HT-29 (cell line): ENCODE measurements at regions not wholly inside any gene's neighbourhood (a gene's known extent, or its start where the extent isn't known, plus 50 kb on each side); places are given as distances from the start of the nearest gene placed in this dataset.

ENCODE experiments used
- DNase-seq: peaks from one replicate; pipeline ENCODE4 v3.0.0-alpha.2; 2015; ENCODE audit warnings: low spot score

DNA sequence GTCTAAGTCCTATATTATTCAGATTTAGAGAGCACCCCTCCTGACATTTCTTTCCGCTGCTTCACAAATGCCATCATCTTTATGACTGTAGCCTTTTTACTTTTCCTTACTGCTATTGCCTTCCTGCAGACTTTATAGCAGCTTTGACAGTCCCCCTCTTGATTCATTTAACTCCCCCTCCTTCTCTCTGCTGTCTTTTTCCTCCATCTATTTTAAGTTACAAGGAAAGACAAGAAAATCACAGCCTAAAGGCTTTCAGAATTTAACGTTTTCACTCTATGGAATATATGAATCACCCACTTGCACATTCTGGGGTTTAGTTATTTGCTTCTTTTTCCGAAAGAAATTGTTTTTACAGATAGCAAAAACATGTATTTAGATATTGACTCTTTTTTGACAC, 183.4 kb upstream of the SETBP1 start:
- no peak for DNase-seq

DNA sequence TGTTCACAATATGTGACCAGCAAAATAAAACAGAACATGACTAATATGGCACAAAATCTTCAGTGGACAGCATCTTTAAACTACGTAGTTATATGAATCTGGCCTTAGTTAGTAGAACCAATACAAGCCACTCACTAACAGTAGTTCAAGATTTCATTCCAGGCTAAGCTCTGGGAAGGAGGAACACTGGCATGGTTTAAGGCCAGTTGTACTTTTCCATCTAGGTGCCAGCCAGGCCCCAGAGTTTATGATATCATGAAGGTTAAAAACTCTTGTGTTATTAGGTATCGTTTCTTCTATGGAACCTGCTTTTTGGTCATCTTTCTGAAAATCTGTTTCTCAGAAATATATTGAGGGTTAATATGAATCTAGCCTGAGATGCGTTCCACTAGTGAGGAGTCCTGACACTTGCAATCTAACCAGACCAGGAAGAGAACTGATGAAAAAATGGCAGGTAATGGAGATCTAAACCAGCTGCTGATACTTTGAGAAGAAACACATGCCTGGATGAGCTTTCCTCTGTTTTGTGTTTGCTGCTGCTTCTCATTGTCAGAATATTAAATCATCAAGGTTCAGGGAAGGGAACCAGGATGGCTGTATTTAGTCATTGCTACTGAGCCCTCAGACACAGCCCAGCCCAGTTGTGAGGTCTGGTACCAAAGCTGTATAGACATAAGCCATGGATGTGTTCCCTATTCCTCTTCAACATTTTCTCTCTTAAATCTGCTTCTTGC, 182.8 kb upstream of the SETBP1 start:
- no peak for DNase-seq

DNA sequence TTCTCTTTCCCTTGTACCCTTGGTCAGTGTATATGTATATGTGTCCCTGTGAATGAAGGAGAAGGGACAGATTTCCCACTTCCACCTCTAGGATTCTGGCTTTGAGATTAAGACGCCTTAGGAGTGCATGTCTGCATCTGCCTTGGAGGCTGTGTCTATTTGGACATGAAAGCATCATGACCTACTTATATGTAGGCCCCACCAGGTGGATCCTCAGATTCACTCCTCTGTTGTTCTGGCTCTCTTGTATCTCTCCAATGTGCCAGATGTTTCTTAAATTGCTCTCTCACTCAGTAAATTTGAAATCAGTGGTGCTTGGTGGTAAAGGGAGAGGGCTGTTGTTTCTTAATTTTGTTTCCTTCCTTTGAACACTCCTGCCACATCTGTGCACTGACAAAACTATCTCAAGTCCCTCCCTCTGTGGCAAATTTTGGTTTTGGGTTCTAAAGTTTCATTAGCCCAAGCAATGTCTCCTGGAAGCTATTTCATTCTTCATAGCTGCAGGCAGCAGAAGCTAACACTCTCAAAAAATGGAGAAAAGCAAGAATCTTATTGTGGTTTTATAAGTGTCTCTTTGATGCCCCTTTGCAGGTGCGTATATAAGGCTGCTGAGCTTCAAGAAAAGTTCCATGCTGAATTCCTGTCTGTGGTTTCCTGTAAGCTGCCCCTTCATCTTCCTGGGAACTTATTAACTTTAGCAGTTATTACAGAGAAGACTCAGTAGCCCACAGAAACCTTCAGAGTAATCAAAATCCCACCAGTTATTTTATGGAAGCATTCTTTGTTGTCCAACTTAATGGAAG, 179.7 kb upstream of the SETBP1 start:
- DNase-seq: no peak

DNA sequence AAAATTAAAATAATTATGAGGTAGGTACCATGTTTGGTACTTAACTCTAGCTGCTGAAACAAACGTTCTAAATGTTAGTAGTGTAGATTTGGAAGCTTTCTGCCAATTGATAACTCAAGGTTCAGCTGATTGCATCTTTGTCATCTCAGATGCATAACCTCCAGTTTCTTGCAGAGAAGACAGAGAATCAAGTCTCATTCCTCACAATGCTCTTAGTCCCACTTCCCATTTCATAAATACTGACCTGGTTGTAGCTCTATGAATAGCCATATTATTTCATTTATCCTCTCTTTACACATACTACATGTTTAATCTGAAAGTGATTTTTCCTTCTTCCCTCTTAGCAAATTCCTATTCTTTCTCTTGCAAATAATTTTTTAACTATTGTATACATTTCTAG, 178.5 kb upstream of the SETBP1 start:
- DNase-seq: no peak

DNA sequence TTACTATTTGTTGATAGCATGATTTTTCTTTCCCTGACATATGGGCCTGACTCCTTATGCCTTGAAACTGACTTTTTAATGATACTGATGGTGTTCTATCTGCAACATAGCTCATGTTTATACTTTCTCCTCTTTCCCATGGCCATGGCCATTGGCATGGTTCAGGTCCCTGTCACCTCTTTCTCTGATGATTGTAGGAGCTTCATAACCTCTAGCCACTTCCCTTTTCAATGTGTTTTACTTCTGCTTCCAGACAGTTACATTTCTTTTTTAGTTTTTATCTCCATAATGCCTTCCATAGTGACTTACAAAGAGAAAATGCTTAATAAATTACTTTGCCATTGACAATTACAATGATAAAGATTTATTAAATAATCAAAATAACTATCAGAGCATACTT, 177.9 kb upstream of the SETBP1 start:
- no peak for DNase-seq

DNA sequence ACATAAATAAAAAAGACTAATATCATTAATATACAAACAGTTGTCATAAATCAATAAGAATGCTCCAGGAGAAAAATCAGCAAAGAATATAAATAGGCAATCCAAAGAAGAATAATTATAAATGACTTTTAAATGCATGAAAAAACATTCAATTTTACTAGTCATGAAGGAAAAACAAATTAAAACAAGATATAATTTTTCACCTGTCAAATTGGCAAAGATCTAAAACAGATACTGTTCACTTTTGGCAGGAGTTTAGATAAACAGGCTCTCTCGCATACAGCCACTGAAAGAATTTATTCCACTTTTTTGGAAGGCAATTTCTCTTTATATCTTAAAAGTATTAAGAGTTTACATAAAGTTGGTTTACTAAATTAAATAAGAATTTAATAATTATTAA, 176.8 kb upstream of the SETBP1 start:
- no peak for DNase-seq

DNA sequence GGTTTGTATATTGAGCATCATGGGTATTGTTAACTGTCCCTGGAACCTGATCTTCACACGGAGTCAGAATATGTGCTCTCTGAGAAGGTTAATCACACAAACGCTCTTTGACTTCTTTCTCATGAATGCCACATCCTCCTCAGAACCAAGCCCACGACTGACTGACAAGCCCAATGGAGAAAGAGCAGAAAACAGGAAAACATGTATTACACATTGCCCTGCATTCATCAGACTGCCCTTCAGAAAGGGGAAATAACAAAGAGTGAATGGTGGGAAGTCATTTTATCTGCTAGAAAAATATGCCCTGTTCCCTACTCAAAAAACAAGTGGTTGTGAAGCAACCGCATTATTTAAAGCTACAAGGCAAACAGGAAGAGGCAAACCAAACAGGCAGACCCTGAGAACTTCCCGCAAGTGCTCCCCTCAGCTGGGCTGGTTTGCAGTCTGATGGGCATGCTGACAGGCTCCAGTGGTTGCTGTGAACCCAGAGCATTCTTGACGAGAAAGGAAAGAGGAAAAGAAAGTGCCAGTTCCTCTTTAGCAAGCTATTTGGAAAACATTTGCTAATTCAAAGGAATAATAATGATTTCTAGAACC, 172.9 kb upstream of the SETBP1 start:
- DNase-seq: no peak

DNA sequence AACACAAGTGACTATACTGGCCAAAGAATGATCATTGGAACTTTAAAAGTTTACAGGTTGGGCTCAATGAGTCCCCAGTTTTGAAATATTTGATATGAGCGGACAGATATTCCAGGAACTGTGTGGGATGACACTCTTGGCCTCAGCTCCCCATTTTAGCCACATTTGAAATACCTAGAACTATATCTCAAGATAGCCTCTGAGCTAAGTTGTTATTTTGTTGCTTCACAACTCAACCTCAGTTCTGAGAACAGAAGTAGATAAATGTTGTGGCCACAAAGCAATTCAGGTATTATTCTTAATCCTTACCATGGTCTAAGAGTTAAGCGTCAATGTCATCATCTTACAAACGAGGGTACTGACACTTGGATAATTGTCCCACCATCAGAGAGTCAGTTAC, 172.2 kb upstream of the SETBP1 start:
- DNase-seq: no peak

DNA sequence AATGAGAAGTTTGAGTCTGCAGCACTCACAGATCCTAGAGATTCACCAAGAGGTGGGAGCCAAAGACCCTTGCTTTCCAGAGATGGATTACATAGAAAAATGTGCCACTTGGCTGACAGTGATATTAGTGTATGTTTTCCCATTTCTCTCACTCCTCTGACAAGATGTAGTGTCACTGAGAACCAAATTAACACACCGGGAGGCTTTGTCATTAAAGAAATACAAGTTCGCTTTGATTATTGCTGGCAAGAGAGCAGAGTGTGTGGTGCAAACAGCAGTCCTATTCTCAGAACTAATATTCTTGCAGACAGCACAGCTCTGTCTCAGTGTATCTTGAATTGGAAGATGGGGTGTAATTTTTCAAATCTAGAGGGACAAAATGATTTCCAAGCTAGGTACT, 171.6 kb upstream of the SETBP1 start:
- DNase-seq: no peak

DNA sequence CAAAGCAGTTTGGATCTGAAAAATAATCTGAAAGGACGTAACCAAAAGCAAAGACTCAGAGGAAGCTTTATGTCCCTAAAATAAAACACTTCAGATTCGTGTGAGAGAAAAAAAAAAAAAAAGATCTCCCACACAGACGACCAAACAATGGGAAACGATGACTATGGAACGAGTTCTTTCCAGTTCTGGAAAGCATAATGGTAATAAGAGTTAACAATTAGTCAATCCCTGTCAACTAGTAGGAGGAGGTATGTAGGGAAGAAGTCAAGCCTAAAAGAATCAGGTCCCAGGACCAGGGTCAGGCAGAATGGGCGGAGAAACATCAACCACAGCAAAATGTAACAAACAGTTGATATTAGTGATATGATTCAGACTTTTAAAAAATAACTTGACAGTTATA, 170.3 kb upstream of the SETBP1 start:
- no peak for DNase-seq

DNA sequence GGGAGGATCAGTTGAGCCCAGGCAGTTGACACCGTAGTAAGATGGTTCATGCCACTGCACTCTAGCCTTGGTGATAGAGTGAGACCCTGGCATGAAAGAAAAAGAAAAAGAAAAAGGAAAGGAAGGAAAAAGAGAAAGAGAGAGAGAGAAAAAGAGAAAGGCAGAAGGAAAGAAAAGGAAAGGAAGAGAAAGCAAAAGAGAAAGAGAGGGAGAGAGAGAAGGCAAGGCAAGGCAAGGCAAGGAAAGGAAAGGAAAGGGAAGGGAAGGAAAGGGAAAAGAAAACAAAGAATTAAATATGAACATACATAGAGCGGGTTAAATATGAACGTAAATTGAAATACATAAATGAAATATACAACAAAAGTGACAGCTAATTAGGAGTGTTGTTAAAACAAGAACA, 167.5 kb upstream of the SETBP1 start:
- no peak for DNase-seq

DNA sequence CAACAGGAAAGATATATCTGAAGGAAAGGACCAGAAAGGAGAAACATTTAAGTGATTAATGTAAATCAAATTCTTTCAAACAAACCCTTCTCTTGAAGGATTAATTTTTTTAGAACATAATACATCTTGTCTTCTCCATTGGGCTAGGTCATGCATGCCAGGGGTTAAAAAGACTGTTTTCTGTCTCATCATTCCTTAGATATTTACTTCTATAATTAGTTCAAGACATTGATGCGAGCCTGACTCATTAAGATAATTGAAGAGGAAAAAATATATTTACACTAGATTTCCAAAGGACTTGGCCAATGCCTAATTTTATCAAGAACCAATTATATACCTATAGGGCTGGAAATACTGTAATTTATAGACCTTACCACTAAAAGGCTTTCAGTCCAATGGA, 166.6 kb upstream of the SETBP1 start:
- no peak for DNase-seq

DNA sequence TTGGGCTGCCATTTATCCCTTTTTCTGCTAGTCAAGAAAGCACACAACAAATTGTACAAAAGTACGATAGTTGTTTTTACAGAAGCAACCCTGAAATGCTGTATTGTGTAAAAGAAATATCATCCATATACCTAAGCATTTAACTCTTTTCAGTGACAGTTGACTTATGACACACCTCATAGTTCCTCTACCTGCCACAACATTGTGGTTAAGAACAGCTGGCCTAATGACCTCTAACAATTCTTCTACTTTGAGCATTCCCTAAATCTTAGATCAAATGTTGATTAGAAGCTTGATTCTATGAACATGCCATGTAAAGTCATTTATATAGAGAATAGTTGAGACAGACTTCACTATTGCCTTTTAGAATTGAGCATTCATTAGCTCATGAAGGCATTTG, 165.9 kb upstream of the SETBP1 start:
- DNase-seq: no peak

DNA sequence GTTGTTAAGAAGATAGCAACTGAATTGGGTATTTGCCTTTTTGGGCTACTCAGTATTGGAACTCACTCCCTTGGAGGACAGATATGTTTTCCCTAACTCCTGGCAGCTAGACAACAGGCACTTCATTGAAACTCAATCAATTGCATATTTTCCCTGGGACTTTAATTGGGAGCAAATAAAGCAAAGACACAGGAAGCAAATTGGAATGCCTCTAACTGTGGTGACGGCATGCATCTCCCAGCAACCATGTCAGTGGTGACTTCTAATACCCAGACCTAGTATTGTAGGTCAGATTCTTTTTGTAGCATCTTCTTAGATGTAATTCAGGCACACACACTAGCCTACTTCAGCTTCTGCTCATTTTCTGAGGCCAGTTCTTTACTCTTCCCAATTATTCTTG, 164.2 kb upstream of the SETBP1 start:
- DNase-seq: no peak

DNA sequence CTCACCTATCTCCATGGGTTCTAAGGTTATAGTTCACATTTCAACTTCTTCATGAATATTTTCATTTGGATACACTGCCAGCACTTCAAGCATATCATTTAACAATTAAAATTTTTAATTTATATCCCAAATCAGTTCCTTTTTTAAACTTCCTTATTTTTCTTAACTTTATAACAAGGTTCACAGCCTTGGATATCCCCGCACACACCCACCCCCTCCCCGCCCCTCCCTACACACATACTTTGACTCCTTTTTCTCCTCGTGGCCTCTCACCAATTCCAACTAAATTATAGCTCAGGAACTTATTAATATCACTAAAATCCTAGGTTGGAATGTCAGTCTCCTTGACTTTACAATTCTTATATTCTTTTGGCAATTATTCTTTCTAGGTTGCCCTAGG, 163.6 kb upstream of the SETBP1 start:
- DNase-seq: no peak

DNA sequence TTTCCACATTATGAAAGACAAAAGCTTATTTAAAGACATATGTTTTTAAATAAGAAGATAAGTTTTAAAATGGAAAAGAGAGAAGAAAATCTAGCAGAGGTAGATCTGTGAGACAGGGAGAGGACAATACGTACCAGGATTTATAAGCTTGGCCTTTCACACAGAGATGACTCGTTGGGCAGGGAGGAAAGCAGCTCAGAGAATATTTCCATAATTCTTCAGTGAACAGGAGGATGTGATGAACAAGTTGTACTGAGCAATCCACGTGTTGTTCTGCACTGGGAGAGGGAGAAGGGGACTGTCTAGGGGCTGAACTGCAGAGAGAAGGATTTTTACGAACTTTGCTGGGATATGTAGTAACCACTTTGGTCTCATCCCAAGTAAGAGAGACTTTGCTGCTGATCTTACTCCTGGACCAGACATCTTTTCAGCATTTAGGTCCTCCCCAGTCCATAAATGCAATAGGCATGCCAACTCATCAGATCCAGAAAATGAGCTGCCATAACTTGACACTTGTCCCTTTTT, 162.5 kb upstream of the SETBP1 start:
- DNase-seq: no peak

DNA sequence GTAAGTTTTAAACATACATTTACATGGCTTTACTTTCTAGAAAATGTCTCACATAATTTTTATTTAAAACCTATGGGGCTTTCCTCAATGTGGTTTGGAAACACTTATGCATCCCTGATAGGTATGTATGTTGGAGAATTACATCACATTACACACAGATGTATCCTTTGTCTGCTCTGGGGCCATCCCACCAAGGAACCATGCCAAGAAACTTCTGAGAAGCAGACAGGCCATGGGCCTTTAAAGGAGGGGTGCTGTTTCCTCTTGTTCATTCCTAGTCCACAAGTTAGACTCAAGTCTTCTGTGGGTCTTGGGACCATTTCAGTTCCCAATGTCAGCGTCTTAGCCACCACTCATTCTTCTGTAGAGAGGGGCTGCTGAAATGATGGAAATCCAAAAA, 162.0 kb upstream of the SETBP1 start:
- DNase-seq: no peak

DNA sequence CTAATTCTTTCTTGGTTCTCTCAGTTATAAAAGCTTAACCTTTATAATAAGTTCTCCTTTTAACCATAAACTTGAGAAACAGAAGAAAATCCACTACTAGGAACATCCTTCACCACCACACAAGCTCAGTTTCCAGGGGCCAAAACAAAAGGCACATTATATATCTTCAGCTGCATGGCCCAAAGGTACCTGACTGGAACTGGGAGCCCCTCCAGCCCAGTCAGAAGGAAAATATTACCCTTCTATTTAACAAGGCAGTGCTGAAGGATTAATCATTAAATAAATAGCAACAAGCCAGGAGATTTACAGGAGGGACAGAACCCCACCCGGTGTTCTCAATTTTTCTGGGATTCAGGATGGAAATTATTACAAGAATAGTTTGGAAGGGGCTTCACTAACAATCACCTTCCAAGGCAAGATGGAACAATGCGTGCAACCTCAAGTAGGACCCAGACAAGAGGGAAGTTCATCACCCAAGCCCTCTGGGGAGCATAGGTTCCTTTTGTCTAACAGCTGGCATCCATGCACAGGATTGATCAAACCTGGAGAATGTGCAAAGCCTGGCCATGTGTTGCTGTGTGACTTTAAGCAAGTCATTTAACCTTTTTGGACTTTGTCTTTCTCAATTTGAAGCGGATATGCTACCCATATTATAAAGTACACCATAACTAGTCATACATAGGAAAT, 159.6 kb upstream of the SETBP1 start:
- DNase-seq: no peak

DNA sequence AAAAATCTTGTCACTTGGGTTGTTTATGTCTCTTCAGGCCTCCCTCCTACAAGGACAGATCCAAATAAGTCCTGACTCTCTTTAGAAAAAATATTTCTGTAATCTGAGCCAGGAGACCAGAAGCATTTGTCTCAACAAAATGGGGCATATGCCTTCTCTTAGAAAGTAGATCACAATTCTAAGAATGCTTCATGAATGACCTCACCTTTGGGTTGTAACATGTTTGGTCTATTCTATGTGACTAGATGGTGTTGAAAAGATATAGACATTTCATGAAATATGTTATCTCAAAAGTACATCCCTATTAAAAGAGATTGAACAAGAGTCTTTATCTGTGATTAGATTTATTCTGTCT, 159.0 kb upstream of the SETBP1 start:
- DNase-seq: no peak

DNA sequence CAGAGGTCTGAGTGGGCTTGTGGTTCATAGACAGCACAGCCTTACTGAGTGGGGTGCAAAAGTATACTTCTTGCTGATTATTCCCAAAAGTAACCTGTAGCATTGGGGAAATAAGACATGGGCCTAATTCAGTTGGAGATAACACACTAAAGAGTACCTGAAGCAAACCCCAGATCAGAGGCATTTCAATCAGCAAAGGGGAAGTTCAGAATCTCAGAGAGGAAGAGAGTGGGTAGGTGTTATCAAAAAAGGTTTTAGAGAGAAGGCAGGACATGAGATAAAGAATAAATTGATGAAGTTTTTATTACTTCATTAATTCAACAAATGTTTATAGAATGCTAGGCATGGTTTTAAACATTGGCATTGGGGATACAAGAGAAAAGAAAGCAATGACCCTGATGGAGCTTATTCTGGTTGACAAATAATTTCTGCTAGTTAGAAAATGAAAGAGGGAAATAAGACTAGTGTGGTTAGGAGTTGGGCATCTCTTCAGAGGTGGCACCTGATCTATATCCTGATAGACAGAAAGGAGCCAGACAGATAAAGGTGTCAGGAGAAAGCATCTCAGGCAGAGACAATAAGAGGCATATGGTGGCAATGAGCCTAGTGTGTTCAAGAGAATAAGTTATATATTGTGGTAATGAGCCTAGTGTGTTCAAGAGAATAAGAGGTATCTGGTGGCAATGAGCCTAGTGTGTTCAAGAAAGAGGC, 153.8 kb upstream of the SETBP1 start:
- DNase-seq: no peak

DNA sequence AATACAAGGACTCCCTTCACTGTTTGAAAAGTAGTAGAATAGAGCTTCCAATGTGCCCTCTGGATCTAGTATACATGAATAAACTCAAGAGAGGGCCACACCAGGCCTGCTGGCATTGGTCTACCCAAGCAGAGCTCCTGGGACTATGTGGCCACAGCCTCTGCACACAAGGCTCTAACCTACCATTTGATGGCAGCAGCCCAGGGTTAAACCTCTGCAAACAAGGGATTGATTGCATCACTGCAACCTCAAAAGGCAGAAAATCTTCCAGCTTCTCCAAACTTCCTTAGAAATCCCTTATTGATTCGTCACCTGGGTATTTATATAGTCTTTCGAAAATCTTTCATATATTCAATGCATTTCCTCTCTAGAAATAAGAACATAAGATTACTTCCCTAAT, 147.6 kb upstream of the SETBP1 start:
- no peak for DNase-seq

DNA sequence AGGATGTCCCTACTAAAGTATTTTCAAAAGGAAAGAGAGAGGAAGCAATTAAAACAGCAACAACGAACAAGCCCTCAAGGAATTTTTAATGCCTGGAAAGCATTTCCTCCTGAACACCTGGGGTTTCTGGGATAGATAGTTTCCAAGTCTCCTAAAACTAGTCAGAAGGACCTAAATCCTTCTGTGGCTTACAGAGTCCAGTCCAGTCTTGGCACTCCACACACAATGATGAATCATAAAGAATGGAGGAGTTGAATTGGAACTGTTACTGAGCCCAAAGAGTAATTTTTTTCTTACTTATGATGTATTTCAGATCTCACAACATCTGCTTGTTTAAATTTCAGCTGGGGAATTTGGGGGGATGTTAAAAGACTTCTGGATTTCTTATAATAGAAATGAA, 144.6 kb upstream of the SETBP1 start:
- no peak for DNase-seq
